Fibroblast of the aortic adventitia (primary cell): ENCODE measurements at regions not wholly inside any gene's neighbourhood (a gene's known extent, or its start where the extent isn't known, plus 50 kb on each side); places are given as distances from the start of the nearest gene placed in this dataset.

Experiments used
- DNase-seq: peaks from one replicate; pipeline ENCODE4 v3.0.0-alpha.2; 2010; ENCODE audit warnings: low read depth
- H3K4me3 ChIP-seq: 2 replicates; pipeline ENCODE4 v1.5.1; 2011; ENCODE audit warnings: low read depth, mild to moderate bottlenecking, control low read depth, low read length, moderate library complexity
- TF ChIP-seq, protein P1 (sequence below): IDR thresholded peaks from 2 replicates; pipeline ENCODE4 v1.5.1; 2011; ENCODE audit warnings: mild to moderate bottlenecking, low read length, control low read depth, inconsistent platforms; ENCODE audit not compliant: insufficient read depth

DNA sequence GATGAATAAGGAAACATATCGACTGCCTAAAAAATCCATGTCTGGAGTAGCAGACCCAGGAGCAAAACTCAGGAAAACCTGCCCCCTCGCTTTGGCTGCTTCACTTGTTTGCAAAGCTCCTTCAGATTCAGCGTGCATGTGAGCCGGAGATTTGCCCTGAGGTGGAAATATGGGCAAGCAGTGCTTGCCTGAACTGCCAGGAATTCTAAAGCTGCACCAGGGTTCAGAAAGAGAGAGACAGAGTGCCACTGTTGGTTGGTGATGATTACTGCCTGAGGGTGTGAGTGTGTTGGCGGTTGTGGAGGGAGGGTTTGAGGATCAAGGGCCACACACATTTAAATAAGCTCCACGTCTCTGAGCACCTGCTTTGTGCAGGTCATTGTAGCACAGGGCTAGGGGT, 139.6 kb upstream of the RGPD4 start:
- TF ChIP-seq, protein P1, sequence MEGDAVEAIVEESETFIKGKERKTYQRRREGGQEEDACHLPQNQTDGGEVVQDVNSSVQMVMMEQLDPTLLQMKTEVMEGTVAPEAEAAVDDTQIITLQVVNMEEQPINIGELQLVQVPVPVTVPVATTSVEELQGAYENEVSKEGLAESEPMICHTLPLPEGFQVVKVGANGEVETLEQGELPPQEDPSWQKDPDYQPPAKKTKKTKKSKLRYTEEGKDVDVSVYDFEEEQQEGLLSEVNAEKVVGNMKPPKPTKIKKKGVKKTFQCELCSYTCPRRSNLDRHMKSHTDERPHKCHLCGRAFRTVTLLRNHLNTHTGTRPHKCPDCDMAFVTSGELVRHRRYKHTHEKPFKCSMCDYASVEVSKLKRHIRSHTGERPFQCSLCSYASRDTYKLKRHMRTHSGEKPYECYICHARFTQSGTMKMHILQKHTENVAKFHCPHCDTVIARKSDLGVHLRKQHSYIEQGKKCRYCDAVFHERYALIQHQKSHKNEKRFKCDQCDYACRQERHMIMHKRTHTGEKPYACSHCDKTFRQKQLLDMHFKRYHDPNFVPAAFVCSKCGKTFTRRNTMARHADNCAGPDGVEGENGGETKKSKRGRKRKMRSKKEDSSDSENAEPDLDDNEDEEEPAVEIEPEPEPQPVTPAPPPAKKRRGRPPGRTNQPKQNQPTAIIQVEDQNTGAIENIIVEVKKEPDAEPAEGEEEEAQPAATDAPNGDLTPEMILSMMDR = no peak
- DNase-seq = no peak
- no peak overlapping the region for H3K4me3 ChIP-seq

DNA sequence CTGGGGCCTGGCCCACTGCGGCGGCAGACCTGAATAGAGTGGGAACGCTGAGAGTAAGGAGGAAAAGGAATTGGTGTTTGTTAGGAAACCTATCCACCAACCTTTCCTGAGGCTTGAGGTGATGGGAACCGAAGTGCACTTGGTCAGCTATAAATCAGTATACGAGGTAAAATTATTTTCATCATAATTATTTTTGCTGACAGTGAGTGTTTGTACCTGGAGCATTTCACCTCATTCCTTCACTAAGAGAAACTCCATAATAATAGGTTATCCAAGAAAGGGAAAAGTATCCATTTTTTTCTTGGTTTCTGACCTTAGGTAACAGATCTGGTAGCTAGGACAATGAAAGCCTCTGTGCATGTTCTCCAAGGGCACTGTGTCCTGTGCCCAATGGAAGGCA, 138.6 kb upstream of the RGPD4 start:
- DNase-seq = no peak
- no peak overlapping the region for H3K4me3 ChIP-seq
- TF ChIP-seq, protein P1 = no peak

DNA sequence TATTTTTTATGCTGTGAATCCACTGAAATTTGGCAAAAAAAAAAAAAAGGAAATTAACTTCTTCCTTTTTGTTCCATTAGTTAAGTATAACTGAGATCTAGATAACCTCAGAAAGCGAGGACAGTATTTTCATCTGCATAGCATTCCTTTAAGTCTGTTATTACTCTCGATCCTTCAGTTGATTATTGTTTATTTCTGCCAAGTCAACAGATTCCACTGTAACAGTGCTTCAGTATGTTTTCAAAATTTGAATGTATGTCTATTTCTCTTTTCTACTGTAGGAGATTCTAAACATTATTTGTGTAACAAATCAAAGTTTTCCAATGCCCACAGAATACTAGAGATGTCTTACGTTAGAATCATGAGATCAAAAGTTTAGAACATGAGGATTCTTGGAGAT, 133.1 kb upstream of the RGPD4 start:
- no peak for DNase-seq
- H3K4me3 ChIP-seq = no peak overlapping the region
- TF ChIP-seq, protein P1 = no peak

DNA sequence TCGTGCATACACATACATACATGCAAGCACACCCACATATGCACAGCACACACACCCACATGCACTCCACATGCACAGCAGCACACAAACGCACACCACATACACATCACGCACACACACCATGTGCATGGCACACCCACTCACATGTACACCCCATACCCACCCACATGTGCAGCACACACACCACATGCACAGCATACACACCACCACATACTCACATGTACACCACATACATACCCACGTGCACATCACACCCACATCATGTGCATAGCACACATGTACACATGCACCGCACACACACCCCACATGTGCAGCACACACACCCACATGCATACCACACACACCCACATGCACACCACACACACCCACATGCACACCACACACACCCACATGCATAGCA, 132.0 kb upstream of the RGPD4 start:
- TF ChIP-seq, protein P1 = no peak
- no peak overlapping the region for H3K4me3 ChIP-seq
- DNase-seq = no peak

DNA sequence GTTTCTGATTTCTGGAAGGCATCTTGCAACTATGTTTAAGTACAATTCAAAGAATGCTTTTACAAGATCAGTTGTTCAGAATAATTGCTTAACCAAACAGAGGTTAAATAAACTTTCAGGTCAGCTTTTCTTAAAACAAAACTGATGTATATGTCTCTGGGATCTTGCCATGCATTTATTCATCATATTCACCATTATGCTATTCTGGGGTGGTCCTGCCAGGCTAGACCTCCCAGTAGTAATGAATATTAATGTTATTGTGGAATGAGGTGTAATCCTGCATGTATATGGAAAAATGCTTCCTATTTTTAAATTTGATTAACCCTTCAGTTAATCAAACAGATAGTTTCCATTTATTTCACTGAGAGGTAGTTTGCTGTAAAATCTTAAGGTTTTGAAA, 129.3 kb upstream of the RGPD4 start:
- DNase-seq = no peak
- no peak overlapping the region for H3K4me3 ChIP-seq

DNA sequence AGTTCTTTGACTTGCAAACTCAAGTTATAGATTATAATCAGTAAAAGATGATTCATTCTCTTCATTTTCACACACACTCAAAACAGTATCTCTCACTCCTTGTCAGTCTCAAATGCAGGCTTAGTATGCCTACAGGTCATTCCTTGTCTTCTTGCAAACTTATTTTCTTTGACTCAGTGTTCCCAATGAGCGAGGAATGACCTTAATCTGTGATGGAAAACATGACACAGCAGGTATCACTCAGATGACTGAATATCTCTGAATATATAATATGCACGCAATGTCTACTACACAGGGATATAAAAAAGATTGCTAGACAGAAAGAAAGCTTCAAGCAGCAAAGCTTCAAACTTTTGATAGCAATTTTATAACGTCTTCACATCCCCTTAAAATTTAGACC, 127.8 kb upstream of the RGPD4 start:
- no peak overlapping the region for H3K4me3 ChIP-seq
- TF ChIP-seq, protein P1 = no peak
- DNase-seq = no peak

More for the DNA sequence above, 129.3 kb upstream of the RGPD4 start:
- TF ChIP-seq, protein P1 = no peak

DNA sequence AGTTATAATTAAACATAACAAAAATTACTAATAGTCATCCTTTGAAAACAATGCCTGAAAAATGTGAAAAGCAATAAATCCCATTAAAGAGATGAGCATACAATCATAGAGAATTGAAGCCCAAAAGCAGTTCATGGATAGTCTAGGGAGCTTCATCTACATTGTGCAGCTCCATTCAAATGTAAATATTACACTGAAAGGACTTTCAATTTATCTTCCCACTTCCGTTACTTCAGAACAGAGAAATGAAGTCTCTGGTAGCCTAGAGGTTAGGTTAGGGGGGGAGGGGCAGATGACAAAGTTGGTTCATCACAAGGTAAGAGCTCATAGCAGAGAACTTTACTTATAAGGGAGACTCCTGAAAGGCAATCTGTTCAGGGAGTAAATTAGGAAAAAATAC, 126.6 kb upstream of the RGPD4 start:
- TF ChIP-seq, protein P1 = no peak
- DNase-seq = no peak
- no peak overlapping the region for H3K4me3 ChIP-seq
